PFSK-1 (cell line): ENCODE measurements at regions not wholly inside any gene's neighbourhood (a gene's known extent, or its start where the extent isn't known, plus 50 kb on each side); places are given as distances from the start of the nearest gene placed in this dataset.

Experiments used
- FOXP2 ChIP-seq: optimal IDR thresholded peaks from 2 replicates; pipeline ENCODE3; 2011; ENCODE audit warnings: borderline replicate concordance, control low read depth, inconsistent platforms; ENCODE audit not compliant: insufficient read depth; ENCODE audit errors: extremely low read length, extremely low read depth
- POLR2AphosphoS5 ChIP-seq: IDR thresholded peaks from 2 replicates; pipeline ENCODE4 v1.6.1; 2012; ENCODE audit warnings: low read depth, mild to moderate bottlenecking, control low read depth, low read length, moderate library complexity
- REST ChIP-seq, 2 experiments: IDR thresholded peaks; 2 replicates each; pipeline versions ENCODE4 v1.6.1 to v1.8.0; 2011 to 2012; ENCODE audit warnings: low read depth in 2 of 2, low read length in 2 of 2, control low read depth in 1 of 2, inconsistent platforms in 1 of 2, mild to moderate bottlenecking in 1 of 2, moderate library complexity in 1 of 2; ENCODE audit not compliant: insufficient read depth in 1 of 2
- SIN3A ChIP-seq: IDR thresholded peaks from 2 replicates; pipeline ENCODE4 v1.6.1; 2012; ENCODE audit warnings: mild to moderate bottlenecking, low read length, moderate library complexity, borderline replicate concordance; ENCODE audit not compliant: insufficient read depth
- TAF1 ChIP-seq: IDR thresholded peaks from 2 replicates; pipeline ENCODE4 v1.6.1; 2012; ENCODE audit warnings: low read length, control low read depth, borderline replicate concordance; ENCODE audit not compliant: insufficient read depth

- TF ChIP-seq POLR2AphosphoS5 (no peak), FOXP2 (no peak), TAF1 (no peak)
These were observed 379.5 kb upstream of the GJE1 start for GRCh38 chr6:141753180-141753579.

GRCh38 chr6:141752677-141753076 is 380.0 kb upstream of the GJE1 start:
- TF ChIP-seq FOXP2 = no peak
- TF ChIP-seq REST (IDR thresholded peaks at IDR 0.05; ENCODE audit: insufficient read depth in 1 of 2, low read depth in 2 of 2, low read length in 2 of 2) = no peak
- TF ChIP-seq POLR2AphosphoS5 = no peak
- TF ChIP-seq TAF1 = no peak
- no peak for TF ChIP-seq SIN3A

GRCh38 chr6:141744971-141745370 is 387.8 kb upstream of the GJE1 start:
- TF ChIP-seq SIN3A = no peak
- TF ChIP-seq TAF1 = no peak
- no peak for TF ChIP-seq REST (IDR thresholded peaks at IDR 0.05; ENCODE audit: insufficient read depth in 1 of 2, low read depth in 2 of 2, low read length in 2 of 2)
- TF ChIP-seq POLR2AphosphoS5 = no peak
- TF ChIP-seq FOXP2 = no peak

- TF ChIP-seq SIN3A = no peak
- TF ChIP-seq REST (IDR thresholded peaks at IDR 0.05; ENCODE audit: insufficient read depth in 1 of 2, low read depth in 2 of 2, low read length in 2 of 2) = no peak
These were observed 388.4 kb upstream of the GJE1 start for GRCh38 chr6:141744194-141744925.

- no peak for TF ChIP-seq SIN3A
- TF ChIP-seq FOXP2 = no peak
- no peak for TF ChIP-seq POLR2AphosphoS5
- TF ChIP-seq TAF1 = no peak
- no peak for TF ChIP-seq REST (IDR thresholded peaks at IDR 0.05; ENCODE audit: insufficient read depth in 1 of 2, low read depth in 2 of 2, low read length in 2 of 2)
These were observed 396.6 kb upstream of the GJE1 start for GRCh38 chr6:141736104-141736503.
